ENCODE measurements at regions not wholly inside any gene's neighbourhood (a gene's known extent, or its start where the extent isn't known, plus 50 kb on each side); places are given as distances from the start of the nearest gene placed in this dataset.

DNA sequence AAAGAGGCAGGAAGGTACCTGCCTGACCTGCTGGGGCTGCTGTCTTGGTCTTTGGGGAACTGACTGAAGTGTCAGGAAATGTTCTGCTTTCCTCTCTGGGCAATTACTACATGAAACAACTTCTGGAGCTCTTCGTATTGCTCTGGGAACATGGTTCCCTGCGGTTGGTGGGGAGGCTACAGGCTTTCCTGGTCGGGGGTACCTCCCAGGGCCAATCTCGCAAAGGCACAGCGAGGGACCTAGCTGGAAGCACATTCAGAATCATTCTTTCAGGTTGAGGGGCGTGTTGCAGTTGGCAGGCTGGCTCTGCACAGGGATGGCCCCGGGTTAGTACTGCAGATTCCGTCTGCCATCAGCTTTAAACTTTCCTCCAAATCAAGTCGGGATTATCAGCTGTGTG, 88.9 kb upstream of the RANBP3L start:
- no peaks in the 10 kb centered on the region for H3K9me3 Mint-ChIP-seq
- Histone ChIP-seq H2AFZ (replicated peaks) (peak overlapping the region; percentile 69), H4K20me1 (ENCODE audit: low read depth) (no peaks in the 10 kb centered on the region), H3K4me3 (no peak overlapping the region), H3K79me2 (ENCODE audit: low read depth) (no peaks in the 10 kb centered on the region), H3K4me1 (no peaks in the 10 kb centered on the region), H3F3A (ENCODE audit: low read depth) (no peaks in the 10 kb centered on the region), H3K27ac (no peak overlapping the region), H3K9me3 (ENCODE audit: low read depth) (no peaks in the 10 kb centered on the region), H3K36me3 (no peaks in the 10 kb centered on the region), H3K9ac (no peak overlapping the region), H3K27me3 (no peaks in the 10 kb centered on the region), H3K4me2 (no peak overlapping the region)
- H3K4me3 Mint-ChIP-seq, result no peak overlapping the region
- no peak overlapping the region for H3K27ac Mint-ChIP-seq
- peaks cover 11% of the 10 kb centered on the region for H3K4me1 Mint-ChIP-seq
- no peaks in the 10 kb centered on the region for H3K36me3 Mint-ChIP-seq
- DNase-seq (ENCODE audit: low spot score), result no peak
- TF ChIP-seq, protein P1, sequence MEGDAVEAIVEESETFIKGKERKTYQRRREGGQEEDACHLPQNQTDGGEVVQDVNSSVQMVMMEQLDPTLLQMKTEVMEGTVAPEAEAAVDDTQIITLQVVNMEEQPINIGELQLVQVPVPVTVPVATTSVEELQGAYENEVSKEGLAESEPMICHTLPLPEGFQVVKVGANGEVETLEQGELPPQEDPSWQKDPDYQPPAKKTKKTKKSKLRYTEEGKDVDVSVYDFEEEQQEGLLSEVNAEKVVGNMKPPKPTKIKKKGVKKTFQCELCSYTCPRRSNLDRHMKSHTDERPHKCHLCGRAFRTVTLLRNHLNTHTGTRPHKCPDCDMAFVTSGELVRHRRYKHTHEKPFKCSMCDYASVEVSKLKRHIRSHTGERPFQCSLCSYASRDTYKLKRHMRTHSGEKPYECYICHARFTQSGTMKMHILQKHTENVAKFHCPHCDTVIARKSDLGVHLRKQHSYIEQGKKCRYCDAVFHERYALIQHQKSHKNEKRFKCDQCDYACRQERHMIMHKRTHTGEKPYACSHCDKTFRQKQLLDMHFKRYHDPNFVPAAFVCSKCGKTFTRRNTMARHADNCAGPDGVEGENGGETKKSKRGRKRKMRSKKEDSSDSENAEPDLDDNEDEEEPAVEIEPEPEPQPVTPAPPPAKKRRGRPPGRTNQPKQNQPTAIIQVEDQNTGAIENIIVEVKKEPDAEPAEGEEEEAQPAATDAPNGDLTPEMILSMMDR (IDR thresholded peaks at IDR 0.05), result no peak
- no peak for TF ChIP-seq EZH2 (IDR thresholded peaks at IDR 0.05)
- no peak for TF ChIP-seq EZH2phosphoT487 (IDR thresholded peaks at IDR 0.05)
- peaks cover 3% of the 10 kb centered on the region for H3K27me3 Mint-ChIP-seq (ENCODE audit: insufficient read depth, low read depth)

DNA sequence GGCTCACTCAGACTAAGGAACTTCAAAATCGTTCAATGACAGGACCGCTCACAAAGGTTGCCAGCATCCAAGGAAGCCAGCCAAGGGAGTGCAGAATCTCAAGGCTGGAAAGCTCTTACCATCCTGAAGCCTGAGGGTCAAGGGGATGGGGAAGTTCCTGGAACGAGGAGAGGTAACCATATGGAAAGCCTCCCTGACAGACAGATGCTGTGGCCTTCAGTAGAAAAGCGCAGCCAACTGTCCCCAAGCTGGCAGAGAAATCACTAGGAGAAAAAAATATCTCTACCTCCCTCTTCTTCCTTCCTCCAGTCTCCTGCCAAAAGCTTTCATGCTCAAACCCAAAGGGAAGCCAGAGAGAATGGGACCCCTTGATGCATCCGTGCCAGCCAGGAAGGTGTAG, 90.5 kb upstream of the RANBP3L start:
- Histone ChIP-seq H3K4me3 (no peak overlapping the region), H2AFZ (replicated peaks) (no peak overlapping the region), H3K79me2 (ENCODE audit: low read depth) (no peaks in the 10 kb centered on the region), H3K4me2 (no peak overlapping the region), H3K36me3 (no peaks in the 10 kb centered on the region), H3K4me1 (peaks cover 1% of the 10 kb centered on the region), H3K9me3 (ENCODE audit: low read depth) (no peaks in the 10 kb centered on the region), H4K20me1 (ENCODE audit: low read depth) (no peaks in the 10 kb centered on the region), H3F3A (ENCODE audit: low read depth) (no peaks in the 10 kb centered on the region), H3K27ac (no peak overlapping the region), H3K9ac (no peak overlapping the region), H3K27me3 (no peaks in the 10 kb centered on the region)
- no peak overlapping the region for H3K4me3 Mint-ChIP-seq
- H3K27ac Mint-ChIP-seq, result no peak overlapping the region
- DNase-seq (ENCODE audit: low spot score), result no peak
- TF ChIP-seq, protein P1 (IDR thresholded peaks at IDR 0.05), result no peak
- no peak for TF ChIP-seq EZH2phosphoT487 (IDR thresholded peaks at IDR 0.05)
- H3K27me3 Mint-ChIP-seq (ENCODE audit: insufficient read depth, low read depth), result peaks cover 5% of the 10 kb centered on the region
- H3K9me3 Mint-ChIP-seq, result no peaks in the 10 kb centered on the region
- peaks cover 13% of the 10 kb centered on the region for H3K4me1 Mint-ChIP-seq
- no peaks in the 10 kb centered on the region for H3K36me3 Mint-ChIP-seq

DNA sequence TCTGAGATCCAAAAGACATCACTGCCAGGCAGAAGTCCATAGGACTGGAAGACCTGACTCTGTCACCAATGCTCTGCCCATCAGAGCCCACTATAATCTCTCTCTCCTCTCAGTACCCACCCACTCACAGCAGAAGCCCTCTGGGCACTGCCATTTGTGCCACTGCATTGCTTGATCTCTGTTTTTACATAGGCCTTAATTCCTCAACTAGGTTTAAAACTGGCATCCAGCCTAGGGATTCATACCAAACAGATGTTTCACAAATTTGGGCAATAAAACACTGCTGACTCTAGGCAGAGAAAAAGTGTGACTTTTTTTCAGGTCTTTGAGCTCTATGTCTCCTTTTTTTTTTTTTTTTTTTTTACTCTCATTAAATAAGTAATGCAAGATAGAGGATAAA, 91.1 kb upstream of the RANBP3L start:
- Histone ChIP-seq H3K9ac (no peak overlapping the region), H3K4me2 (no peak overlapping the region), H3K27me3 (no peaks in the 10 kb centered on the region), H3K36me3 (no peaks in the 10 kb centered on the region), H3F3A (ENCODE audit: low read depth) (no peaks in the 10 kb centered on the region), H3K79me2 (ENCODE audit: low read depth) (no peaks in the 10 kb centered on the region), H3K27ac (no peak overlapping the region), H3K4me1 (peaks cover 7% of the 10 kb centered on the region), H3K9me3 (ENCODE audit: low read depth) (no peaks in the 10 kb centered on the region), H2AFZ (replicated peaks) (no peak overlapping the region), H4K20me1 (ENCODE audit: low read depth) (no peaks in the 10 kb centered on the region), H3K4me3 (no peak overlapping the region)
- H3K36me3 Mint-ChIP-seq, result no peaks in the 10 kb centered on the region
- H3K4me3 Mint-ChIP-seq, result no peak overlapping the region
- TF ChIP-seq EZH2 (IDR thresholded peaks at IDR 0.05) (no peak), EZH2phosphoT487 (IDR thresholded peaks at IDR 0.05) (no peak)
- TF ChIP-seq, protein P1 (IDR thresholded peaks at IDR 0.05), result no peak
- H3K4me1 Mint-ChIP-seq, result peaks cover 19% of the 10 kb centered on the region
- H3K27ac Mint-ChIP-seq, result no peak overlapping the region
- no peaks in the 10 kb centered on the region for H3K9me3 Mint-ChIP-seq
- no peak for DNase-seq (ENCODE audit: low spot score)
- peaks cover 5% of the 10 kb centered on the region for H3K27me3 Mint-ChIP-seq (ENCODE audit: insufficient read depth, low read depth)

Measured in neural progenitor cell (in vitro differentiated cells).